GM20000 (cell line): ENCODE measurements at regions not wholly inside any gene's neighbourhood (a gene's known extent, or its start where the extent isn't known, plus 50 kb on each side); places are given as distances from the start of the nearest gene placed in this dataset.
"Not testable (repeated sequence)": the region's sequence is repeated elsewhere in the genome, so short reads cannot be mapped to it uniquely, and the experiment has no call there.

Experiments
- DNase-seq: peaks from one replicate; pipeline ENCODE4 v3.0.0; 2012; ENCODE audit warnings: low spot score

GRCh38 chr10:46749003-46749402 lies 162.2 kb upstream of the PTPN20 start:
- not testable (repeated sequence) for DNase-seq

GRCh38 chr10:46749470-46749869 lies 161.8 kb upstream of the PTPN20 start:
- not testable (repeated sequence) for DNase-seq

GRCh38 chr10:46753763-46754162 lies 157.5 kb upstream of the PTPN20 start:
- not testable (repeated sequence) for DNase-seq

GRCh38 chr10:46761471-46761870 lies 149.8 kb upstream of the PTPN20 start:
- not testable (repeated sequence) for DNase-seq

- DNase-seq, result not testable (repeated sequence)
Measured at GRCh38 chr10:46768515-46769291, 142.5 kb upstream of the PTPN20 start.

GRCh38 chr10:46773178-46773896 lies 137.9 kb upstream of the PTPN20 start:
- DNase-seq, result not testable (repeated sequence)

- DNase-seq, result peak; percentile 0
Measured at GRCh38 chr10:46773897-46774236, 137.4 kb upstream of the PTPN20 start.

- DNase-seq, result not testable (repeated sequence)
Measured at GRCh38 chr10:46774366-46774765, 136.9 kb upstream of the PTPN20 start.

GRCh38 chr10:46774945-46775667 lies 136.1 kb upstream of the PTPN20 start:
- not testable (repeated sequence) for DNase-seq

GRCh38 chr10:46775668-46776059 lies 135.6 kb upstream of the PTPN20 start:
- DNase-seq, result not testable (repeated sequence)

- not testable (repeated sequence) for DNase-seq
Measured at GRCh38 chr10:46779571-46779970, 131.7 kb upstream of the PTPN20 start.

- not testable (repeated sequence) for DNase-seq
Measured at GRCh38 chr10:46780164-46780563, 131.1 kb upstream of the PTPN20 start.

- not testable (repeated sequence) for DNase-seq
Measured at GRCh38 chr10:46781001-46781400, 130.2 kb upstream of the PTPN20 start.

- not testable (repeated sequence) for DNase-seq
Measured at GRCh38 chr10:46782001-46782874, 129.0 kb upstream of the PTPN20 start.

- DNase-seq, result not testable (repeated sequence)
Measured at GRCh38 chr10:46784665-46785064, 126.6 kb upstream of the PTPN20 start.

GRCh38 chr10:46786125-46786517 lies 125.1 kb upstream of the PTPN20 start:
- not testable (repeated sequence) for DNase-seq

GRCh38 chr10:46786518-46787320 lies 124.5 kb upstream of the PTPN20 start:
- DNase-seq, result peak; percentile 31
